ENCODE measurements at regions not wholly inside any gene's neighbourhood (a gene's known extent, or its start where the extent isn't known, plus 50 kb on each side); places are given as distances from the start of the nearest gene placed in this dataset.
"Not testable (repeated sequence)": the region's sequence is repeated elsewhere in the genome, so short reads cannot be mapped to it uniquely, and the experiment has no call there.

DNA sequence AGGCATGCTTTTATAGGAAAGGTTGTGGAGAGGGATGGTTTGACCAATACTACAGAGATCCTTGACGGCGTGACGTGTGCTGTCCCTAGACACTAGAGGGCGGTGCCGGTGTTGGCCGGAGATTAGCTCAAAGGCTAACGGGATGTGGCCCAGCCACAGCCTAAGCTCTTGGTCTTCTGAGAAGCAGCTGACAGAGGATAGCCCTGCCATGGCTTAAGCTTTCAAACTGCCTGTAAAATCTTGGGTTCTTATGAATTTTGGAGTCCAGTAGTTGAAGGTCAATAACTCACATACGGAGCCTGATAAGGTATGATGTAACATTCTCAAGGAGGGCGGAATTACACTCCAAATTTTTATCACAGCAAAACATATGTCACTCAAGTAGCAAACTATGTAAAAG, 515.7 kb upstream of the ATXN7L3B start:
- H3K4me3 ChIP-seq: no peak overlapping the region
- peak; percentile 35 to 76 for DNase-seq (ENCODE audit: low read depth in 1 of 2, low spot score in 1 of 2)
- no peaks in the 10 kb centered on the region for H3K27me3 ChIP-seq

DNA sequence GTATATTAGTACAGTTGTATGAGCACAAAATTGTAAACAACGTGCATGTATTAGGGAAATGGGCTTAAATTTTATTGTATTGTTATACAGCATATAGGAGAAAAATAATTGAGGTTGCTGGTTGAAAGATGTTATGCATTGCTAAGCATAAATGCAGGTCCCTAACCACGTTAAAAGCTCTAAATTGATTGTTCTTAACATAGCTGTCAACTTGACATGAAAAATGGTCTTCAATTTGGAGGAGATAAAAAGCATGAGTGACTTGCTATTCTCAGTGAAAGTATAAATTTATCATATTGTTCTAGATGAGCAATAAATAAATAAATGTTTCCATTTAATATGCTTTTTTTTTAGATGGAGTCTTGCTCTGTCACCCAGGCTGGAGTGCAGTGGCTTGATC, 506.6 kb upstream of the ATXN7L3B start:
- Histone ChIP-seq H3K27ac (no peak overlapping the region), H3K27me3 (no peaks in the 10 kb centered on the region), H3K36me3 (no peaks in the 10 kb centered on the region), H3K4me1 (ENCODE audit: low read depth) (no peaks in the 10 kb centered on the region), H3K4me3 (no peak overlapping the region), H3K9me3 (ENCODE audit: low read depth) (no peaks in the 10 kb centered on the region)
- no peak for DNase-seq (ENCODE audit: low read depth in 1 of 2, low spot score in 1 of 2)
- TF ChIP-seq, protein P1, sequence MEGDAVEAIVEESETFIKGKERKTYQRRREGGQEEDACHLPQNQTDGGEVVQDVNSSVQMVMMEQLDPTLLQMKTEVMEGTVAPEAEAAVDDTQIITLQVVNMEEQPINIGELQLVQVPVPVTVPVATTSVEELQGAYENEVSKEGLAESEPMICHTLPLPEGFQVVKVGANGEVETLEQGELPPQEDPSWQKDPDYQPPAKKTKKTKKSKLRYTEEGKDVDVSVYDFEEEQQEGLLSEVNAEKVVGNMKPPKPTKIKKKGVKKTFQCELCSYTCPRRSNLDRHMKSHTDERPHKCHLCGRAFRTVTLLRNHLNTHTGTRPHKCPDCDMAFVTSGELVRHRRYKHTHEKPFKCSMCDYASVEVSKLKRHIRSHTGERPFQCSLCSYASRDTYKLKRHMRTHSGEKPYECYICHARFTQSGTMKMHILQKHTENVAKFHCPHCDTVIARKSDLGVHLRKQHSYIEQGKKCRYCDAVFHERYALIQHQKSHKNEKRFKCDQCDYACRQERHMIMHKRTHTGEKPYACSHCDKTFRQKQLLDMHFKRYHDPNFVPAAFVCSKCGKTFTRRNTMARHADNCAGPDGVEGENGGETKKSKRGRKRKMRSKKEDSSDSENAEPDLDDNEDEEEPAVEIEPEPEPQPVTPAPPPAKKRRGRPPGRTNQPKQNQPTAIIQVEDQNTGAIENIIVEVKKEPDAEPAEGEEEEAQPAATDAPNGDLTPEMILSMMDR (IDR thresholded peaks at IDR 0.05; ENCODE audit: low read depth, low read length): no peak

More for the DNA sequence above, 515.7 kb upstream of the ATXN7L3B start:
- H3K4me1 ChIP-seq (ENCODE audit: low read depth): no peaks in the 10 kb centered on the region
- no peaks in the 10 kb centered on the region for H3K9me3 ChIP-seq (ENCODE audit: low read depth)
- H3K36me3 ChIP-seq: no peaks in the 10 kb centered on the region
- H3K27ac ChIP-seq: no peak overlapping the region
- TF ChIP-seq, protein P1 (IDR thresholded peaks at IDR 0.05; ENCODE audit: low read depth, low read length): peak; percentile 44

DNA sequence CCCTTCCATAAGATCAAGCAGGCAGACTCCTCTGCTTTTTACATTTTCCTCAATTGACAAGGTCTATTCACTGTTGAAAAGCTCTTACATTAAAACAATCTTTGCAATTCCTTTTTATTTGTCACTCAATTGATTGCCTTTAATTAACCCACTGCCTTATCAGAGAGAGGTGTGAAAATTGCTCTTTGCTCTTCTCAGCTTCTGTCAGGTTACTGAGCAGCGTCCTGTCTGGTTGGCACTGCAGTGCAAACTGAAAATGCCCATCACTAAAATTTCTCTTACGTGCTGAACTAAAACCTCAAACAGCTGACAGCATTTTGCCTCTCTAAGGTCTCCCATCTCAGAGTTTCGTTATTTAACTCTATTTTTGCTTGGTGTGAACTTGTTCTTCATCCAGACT, 504.1 kb upstream of the ATXN7L3B start:
- Histone ChIP-seq H3K9me3 (ENCODE audit: low read depth) (no peaks in the 10 kb centered on the region), H3K4me3 (no peak overlapping the region), H3K36me3 (no peaks in the 10 kb centered on the region), H3K27me3 (no peaks in the 10 kb centered on the region), H3K4me1 (ENCODE audit: low read depth) (no peaks in the 10 kb centered on the region), H3K27ac (no peak overlapping the region)
- no peak for DNase-seq (ENCODE audit: low read depth in 1 of 2, low spot score in 1 of 2)
- TF ChIP-seq, protein P1 (IDR thresholded peaks at IDR 0.05; ENCODE audit: low read depth, low read length): no peak

DNA sequence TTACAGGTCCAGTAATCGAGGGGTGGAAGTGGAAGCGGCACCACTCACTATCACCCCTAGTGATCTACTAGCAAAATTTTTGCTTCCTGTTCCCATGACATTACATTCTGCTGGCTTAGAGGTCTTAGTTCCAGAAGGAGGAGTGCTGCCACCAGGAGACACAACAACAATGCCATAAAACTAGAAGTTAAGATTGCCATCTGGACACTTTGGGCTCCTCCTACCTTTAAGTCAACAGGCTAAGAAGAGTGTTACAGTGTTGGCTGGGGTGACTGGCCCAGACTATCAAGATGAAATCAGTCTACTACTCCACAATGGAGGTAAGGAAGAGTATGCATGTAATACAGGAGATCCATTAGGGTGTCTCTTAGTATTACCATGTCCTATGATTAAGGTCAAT, 498.5 kb upstream of the ATXN7L3B start:
- not testable (repeated sequence) for H3K4me1 ChIP-seq (ENCODE audit: low read depth); H3K27ac ChIP-seq; DNase-seq (ENCODE audit: low read depth in 1 of 2, low spot score in 1 of 2); H3K9me3 ChIP-seq (ENCODE audit: low read depth); H3K27me3 ChIP-seq; H3K4me3 ChIP-seq; H3K36me3 ChIP-seq

DNA sequence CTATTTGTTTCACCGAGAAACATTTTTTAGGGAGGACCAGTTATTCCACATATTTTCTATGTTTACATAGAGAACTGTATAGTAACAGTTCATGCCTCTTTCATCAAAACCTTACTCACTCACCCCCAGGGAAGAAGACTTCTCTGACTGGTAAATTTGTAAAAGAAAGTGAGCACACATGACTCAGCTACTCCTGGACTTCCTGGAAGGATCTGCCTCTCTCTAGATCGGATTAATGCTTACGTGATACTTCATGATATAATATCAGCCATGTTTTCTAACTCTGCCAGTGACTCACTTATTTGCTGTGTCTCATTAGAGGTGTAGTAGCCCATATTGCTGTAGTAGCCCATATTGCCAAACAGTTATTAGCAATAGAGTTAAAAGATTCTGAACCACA, 494.3 kb upstream of the ATXN7L3B start:
- no peak for DNase-seq (ENCODE audit: low read depth in 1 of 2, low spot score in 1 of 2)
- H3K9me3 ChIP-seq (ENCODE audit: low read depth): no peaks in the 10 kb centered on the region
- no peaks in the 10 kb centered on the region for H3K4me1 ChIP-seq (ENCODE audit: low read depth)
- H3K36me3 ChIP-seq: no peaks in the 10 kb centered on the region
- H3K27ac ChIP-seq: no peak overlapping the region
- TF ChIP-seq, protein P1 (IDR thresholded peaks at IDR 0.05; ENCODE audit: low read depth, low read length): no peak
- H3K4me3 ChIP-seq: no peak overlapping the region
- no peaks in the 10 kb centered on the region for H3K27me3 ChIP-seq

DNA sequence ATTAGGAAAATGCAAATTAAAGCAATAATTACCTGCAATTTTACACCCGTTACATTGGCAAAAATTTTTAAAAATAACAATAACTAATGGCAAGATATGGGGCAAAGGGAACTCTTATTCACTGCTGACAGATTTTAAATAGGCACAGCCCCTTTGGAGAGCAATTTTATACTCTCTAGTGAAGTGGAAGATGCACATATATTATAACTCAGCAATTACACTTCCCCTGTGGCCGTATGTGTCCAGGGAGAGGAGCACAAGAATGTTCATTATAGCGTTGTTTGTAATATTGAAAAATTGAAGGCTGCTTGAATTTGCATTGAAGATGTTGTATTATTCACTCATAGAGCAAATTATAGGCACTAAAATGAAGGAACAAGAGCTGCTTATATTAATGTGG, 488.3 kb upstream of the ATXN7L3B start:
- TF ChIP-seq, protein P1 (IDR thresholded peaks at IDR 0.05; ENCODE audit: low read depth, low read length): no peak
- H3K4me1 ChIP-seq (ENCODE audit: low read depth): peaks cover 7% of the 10 kb centered on the region
- H3K27me3 ChIP-seq: no peaks in the 10 kb centered on the region
- H3K9me3 ChIP-seq (ENCODE audit: low read depth): no peaks in the 10 kb centered on the region
- H3K4me3 ChIP-seq: no peak overlapping the region
- H3K27ac ChIP-seq: no peak overlapping the region
- no peak for DNase-seq (ENCODE audit: low read depth in 1 of 2, low spot score in 1 of 2)
- no peaks in the 10 kb centered on the region for H3K36me3 ChIP-seq
